Progenitor cell of endocrine pancreas (in vitro differentiated cells): ENCODE measurements at regions not wholly inside any gene's neighbourhood (a gene's known extent, or its start where the extent isn't known, plus 50 kb on each side); places are given as distances from the start of the nearest gene placed in this dataset.

Source experiments
- DNase-seq: peaks from one replicate; pipeline ENCODE4 v3.0.0; 2021; ENCODE audit warnings: low spot score; ENCODE audit not compliant: unreplicated experiment
- H3K27ac Mint-ChIP-seq: 2 replicates; pipeline ENCODE4 v1.8.0; 2021; ENCODE audit warnings: mild to moderate bottlenecking, moderate library complexity, mixed read lengths
- H3K27me3 Mint-ChIP-seq: 2 replicates; pipeline ENCODE4 v1.8.0; 2021; ENCODE audit warnings: mixed read lengths
- H3K36me3 Mint-ChIP-seq: 2 replicates; pipeline ENCODE4 v1.8.0; 2022; ENCODE audit warnings: mixed read lengths; ENCODE audit not compliant: insufficient read depth
- H3K4me1 Mint-ChIP-seq: 2 replicates; pipeline ENCODE4 v1.8.0; 2021; ENCODE audit warnings: low read depth, mixed read lengths
- H3K4me3 Mint-ChIP-seq: 2 replicates; pipeline ENCODE4 v1.8.0; 2021; ENCODE audit warnings: low read depth, mild to moderate bottlenecking, moderate library complexity, mixed read lengths
- H3K9me3 Mint-ChIP-seq: 2 replicates; pipeline ENCODE4 v1.8.0; 2021; ENCODE audit warnings: low read depth, mixed read lengths
- TF ChIP-seq, protein P1 (sequence below): fragments of 200-600 bp; sonication (generic); IDR thresholded peaks from one replicate; pipeline ENCODE4 v1.5.0; 2021; ENCODE audit warnings: antibody characterized with exemption, mild to moderate bottlenecking; ENCODE audit not compliant: unreplicated experiment

DNA sequence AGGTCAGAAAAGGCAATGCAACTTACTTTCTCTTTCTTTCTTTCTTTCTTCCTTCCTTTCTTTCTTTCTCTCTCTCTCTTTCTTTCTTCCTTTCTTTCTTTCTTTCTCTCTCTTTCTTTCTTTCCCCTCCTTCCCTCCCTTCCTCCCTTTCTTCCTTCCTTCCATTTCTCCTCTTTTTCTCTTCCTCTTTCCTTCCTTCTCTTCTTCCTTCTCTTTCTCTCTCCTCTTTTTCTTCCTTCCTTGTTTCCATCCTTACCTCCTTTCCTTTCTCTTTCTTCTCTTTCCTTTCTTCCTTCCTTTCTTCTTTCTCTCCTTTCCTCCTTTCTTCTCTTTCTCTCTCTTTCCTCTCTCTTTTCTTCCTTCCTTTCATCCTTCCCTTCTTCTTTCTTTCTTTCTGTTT lies 819.8 kb upstream of the SOX9 start:
- H3K27me3 Mint-ChIP-seq: peaks cover 13% of the 10 kb centered on the region
- peaks cover 1% of the 10 kb centered on the region for H3K36me3 Mint-ChIP-seq
- H3K4me1 Mint-ChIP-seq: no peaks in the 10 kb centered on the region
- H3K4me3 Mint-ChIP-seq: no peak overlapping the region
- H3K27ac Mint-ChIP-seq: no peak overlapping the region
- no peak for DNase-seq
- TF ChIP-seq, protein P1, sequence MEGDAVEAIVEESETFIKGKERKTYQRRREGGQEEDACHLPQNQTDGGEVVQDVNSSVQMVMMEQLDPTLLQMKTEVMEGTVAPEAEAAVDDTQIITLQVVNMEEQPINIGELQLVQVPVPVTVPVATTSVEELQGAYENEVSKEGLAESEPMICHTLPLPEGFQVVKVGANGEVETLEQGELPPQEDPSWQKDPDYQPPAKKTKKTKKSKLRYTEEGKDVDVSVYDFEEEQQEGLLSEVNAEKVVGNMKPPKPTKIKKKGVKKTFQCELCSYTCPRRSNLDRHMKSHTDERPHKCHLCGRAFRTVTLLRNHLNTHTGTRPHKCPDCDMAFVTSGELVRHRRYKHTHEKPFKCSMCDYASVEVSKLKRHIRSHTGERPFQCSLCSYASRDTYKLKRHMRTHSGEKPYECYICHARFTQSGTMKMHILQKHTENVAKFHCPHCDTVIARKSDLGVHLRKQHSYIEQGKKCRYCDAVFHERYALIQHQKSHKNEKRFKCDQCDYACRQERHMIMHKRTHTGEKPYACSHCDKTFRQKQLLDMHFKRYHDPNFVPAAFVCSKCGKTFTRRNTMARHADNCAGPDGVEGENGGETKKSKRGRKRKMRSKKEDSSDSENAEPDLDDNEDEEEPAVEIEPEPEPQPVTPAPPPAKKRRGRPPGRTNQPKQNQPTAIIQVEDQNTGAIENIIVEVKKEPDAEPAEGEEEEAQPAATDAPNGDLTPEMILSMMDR: no peak
- H3K9me3 Mint-ChIP-seq: peaks cover 11% of the 10 kb centered on the region

DNA sequence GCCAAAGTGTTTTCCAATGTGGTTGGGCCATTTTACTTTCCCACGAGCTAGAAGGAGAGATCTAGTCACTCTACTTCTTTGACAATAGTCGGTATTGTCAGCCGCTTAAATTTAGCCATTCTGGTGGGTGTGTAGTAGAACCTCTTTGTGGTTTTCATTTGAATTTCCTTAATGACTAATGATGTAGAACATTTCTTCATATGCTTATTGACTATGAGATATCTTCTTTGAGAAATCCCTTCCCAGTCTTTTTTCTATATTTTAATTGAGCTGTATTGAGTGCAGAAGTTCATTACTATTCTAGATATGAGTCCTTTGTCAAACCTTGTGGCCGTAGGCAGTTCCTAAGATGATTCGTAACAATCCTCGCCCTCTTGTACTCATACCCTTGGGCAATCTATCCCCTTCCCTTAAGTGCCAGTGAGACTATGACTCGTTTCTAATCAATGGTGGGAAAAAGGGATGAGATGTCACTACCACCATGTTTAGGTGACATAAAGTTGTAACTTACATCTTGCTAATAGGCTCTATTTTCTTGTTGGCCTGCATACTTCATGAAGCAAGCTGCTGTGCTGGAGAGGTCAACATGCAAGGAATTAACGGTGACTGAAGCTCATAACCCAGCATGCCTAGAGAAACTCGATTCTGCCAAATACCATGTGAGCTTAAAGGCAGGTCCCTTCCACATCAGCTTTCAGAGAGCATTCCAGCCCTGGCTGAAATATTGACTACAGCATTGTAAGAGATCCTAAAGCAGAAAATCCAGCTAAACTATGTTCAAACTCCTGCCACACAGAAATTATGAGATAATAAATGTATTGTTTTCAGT lies 817.9 kb upstream of the SOX9 start:
- TF ChIP-seq, protein P1: no peak
- H3K36me3 Mint-ChIP-seq: peaks cover 1% of the 10 kb centered on the region
- H3K4me1 Mint-ChIP-seq: no peaks in the 10 kb centered on the region
- DNase-seq: no peak
- no peak overlapping the region for H3K4me3 Mint-ChIP-seq
- peaks cover 20% of the 10 kb centered on the region for H3K9me3 Mint-ChIP-seq
- no peak overlapping the region for H3K27ac Mint-ChIP-seq
- H3K27me3 Mint-ChIP-seq: peaks cover 13% of the 10 kb centered on the region

DNA sequence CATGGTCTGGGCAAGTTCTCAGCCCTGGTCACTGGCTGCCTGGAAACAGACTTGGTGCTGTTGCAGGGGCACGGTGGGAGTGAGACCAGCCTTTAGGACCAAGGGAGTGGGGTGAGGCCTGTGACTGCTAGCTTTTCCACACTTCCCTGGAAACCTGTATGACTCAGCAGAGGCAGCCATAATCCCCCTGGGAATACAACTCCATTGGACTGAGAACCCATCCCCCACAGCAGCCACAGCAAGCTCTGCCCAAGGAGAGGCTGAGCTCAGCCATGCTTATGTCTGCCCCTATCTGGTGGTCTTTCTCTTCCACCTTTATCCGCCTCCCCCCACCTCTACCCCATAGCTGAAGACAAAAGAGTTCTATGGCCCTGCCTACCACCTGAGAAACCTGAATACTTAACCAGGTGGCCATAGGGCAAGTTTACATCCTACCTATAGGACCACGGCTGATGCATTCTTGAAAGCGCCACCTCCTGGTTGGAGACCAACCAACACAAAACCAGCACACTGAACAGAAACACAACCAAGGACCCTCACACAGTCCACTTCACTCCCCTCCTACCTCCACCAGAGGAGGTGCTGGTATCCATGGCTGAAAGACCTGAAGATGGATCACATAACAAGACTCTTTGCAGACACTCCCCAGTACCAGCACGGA lies 816.2 kb upstream of the SOX9 start:
- Mint-ChIP-seq H3K4me3 (no peak overlapping the region), H3K36me3 (peaks cover 4% of the 10 kb centered on the region), H3K27ac (no peak overlapping the region), H3K4me1 (no peaks in the 10 kb centered on the region), H3K27me3 (peaks cover 13% of the 10 kb centered on the region), H3K9me3 (peaks cover 32% of the 10 kb centered on the region)
- no peak for DNase-seq
- TF ChIP-seq, protein P1: no peak

DNA sequence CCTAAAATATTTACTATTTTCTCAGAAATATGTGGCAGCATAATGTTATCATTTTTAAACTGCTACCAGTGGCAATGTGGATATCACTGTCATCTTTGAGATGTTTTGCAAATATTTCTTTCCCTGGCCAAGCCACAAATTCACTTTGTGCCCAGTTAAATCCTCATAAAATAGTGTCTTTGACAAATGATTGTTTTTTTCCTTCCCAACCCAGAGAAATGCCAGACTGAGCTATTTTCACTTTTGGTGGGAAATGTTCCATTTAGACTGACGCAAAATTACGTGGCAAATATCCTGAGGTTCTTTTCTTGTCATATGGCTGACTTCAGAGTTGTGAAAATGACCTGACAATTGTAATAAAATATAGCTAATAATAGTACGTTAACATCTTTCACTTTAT lies 807.0 kb upstream of the SOX9 start:
- Mint-ChIP-seq H3K27ac (no peak overlapping the region), H3K4me1 (no peaks in the 10 kb centered on the region), H3K4me3 (no peak overlapping the region), H3K9me3 (peaks cover 8% of the 10 kb centered on the region), H3K36me3 (peaks cover 2% of the 10 kb centered on the region), H3K27me3 (peaks cover 6% of the 10 kb centered on the region)
- DNase-seq: no peak
- TF ChIP-seq, protein P1: no peak

DNA sequence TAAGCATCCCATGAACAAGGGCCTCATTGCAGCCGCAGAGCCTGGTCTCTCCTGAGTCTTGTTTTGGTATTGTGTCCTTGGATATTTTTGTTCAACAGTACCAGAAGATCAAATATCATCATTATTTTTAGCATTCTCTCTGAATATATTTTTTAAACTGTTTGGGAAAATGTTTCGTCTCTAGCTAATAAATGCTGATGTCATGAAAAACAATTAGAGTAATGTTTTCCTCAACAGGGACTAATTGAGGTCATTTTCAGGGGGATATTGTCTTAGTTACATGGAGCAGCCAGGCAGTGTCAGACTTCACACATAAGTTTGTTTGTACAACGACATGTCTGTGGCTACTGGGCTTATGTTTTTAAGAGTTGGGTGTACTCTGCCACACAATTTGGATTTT lies 805.3 kb upstream of the SOX9 start:
- H3K4me3 Mint-ChIP-seq: no peak overlapping the region
- H3K9me3 Mint-ChIP-seq: peaks cover 4% of the 10 kb centered on the region
- TF ChIP-seq, protein P1: no peak
- H3K27ac Mint-ChIP-seq: no peak overlapping the region
- H3K27me3 Mint-ChIP-seq: peaks cover 12% of the 10 kb centered on the region
- no peaks in the 10 kb centered on the region for H3K36me3 Mint-ChIP-seq
- DNase-seq: no peak
- no peaks in the 10 kb centered on the region for H3K4me1 Mint-ChIP-seq
